HCT116 (cell line): ENCODE measurements at regions not wholly inside any gene's neighbourhood (a gene's known extent, or its start where the extent isn't known, plus 50 kb on each side); places are given as distances from the start of the nearest gene placed in this dataset.

Experiments
- ATF3 ChIP-seq: IDR thresholded peaks from 2 replicates; pipeline ENCODE4 v1.6.1; 2012
- CBX3 ChIP-seq: IDR thresholded peaks from 2 replicates; pipeline ENCODE4 v1.6.1; 2012; ENCODE audit warnings: low read depth
- CTCF ChIP-seq, 3 experiments: fragments of 200-600 bp in 1 of 3; sonication (generic) in 1 of 3; IDR thresholded peaks in 2 of 3; conservative IDR thresholded peaks in 1 of 3; 2 replicates each; pipeline ENCODE4 v1.5.1; 2012 to 2017; ENCODE audit warnings: low read depth in 2 of 3, low read length in 2 of 3, antibody characterized with exemption in 1 of 3, borderline replicate concordance in 1 of 3, control low read depth in 1 of 3, mild to moderate bottlenecking in 1 of 3, mixed read lengths in 1 of 3, mixed run types in 1 of 3, moderate library complexity in 1 of 3; ENCODE audit not compliant: insufficient read depth in 1 of 3
- EGR1 ChIP-seq: IDR thresholded peaks from 2 replicates; pipeline ENCODE4 v1.6.1; 2012; ENCODE audit warnings: low read depth
- EZH2 ChIP-seq: fragments of 200-600 bp; sonication (generic); IDR thresholded peaks from 2 replicates; pipeline ENCODE4 v1.6.1; 2017; ENCODE audit warnings: antibody characterized with exemption, mixed run types
- MAX ChIP-seq: IDR thresholded peaks from 2 replicates; pipeline ENCODE4 v1.6.1; 2012
- POLR2A ChIP-seq: IDR thresholded peaks from 2 replicates; pipeline ENCODE4 v1.7.0; 2011; ENCODE audit warnings: borderline replicate concordance; ENCODE audit not compliant: insufficient read depth, insufficient read length; ENCODE audit errors: extremely low read depth
- POLR2AphosphoS5 ChIP-seq: IDR thresholded peaks from 2 replicates; pipeline ENCODE4 v1.6.1; 2011; ENCODE audit warnings: mild to moderate bottlenecking, low read depth, low read length, moderate library complexity
- REST ChIP-seq: IDR thresholded peaks from 2 replicates; pipeline ENCODE4 v1.6.1; 2012; ENCODE audit warnings: low read depth
- SIN3A ChIP-seq: IDR thresholded peaks from 2 replicates; pipeline ENCODE4 v1.6.1; 2012; ENCODE audit warnings: low read depth
- YY1 ChIP-seq: IDR thresholded peaks from 2 replicates; pipeline ENCODE4 v1.6.1; 2011; ENCODE audit warnings: low read length, low read depth, moderate library complexity, mild to moderate bottlenecking; ENCODE audit not compliant: insufficient replicate concordance; ENCODE audit errors: extremely low read depth
- ZBTB33 ChIP-seq: IDR thresholded peaks from 2 replicates; pipeline ENCODE4 v1.6.1; 2011; ENCODE audit warnings: mild to moderate bottlenecking, low read length, moderate library complexity; ENCODE audit not compliant: insufficient replicate concordance; ENCODE audit errors: extremely low read depth
- ZFX ChIP-seq: fragments of 450-650 bp; IDR thresholded peaks from 2 replicates; pipeline ENCODE4 v1.6.1; 2017

GRCh38 chr17:27199948-27200347 is 94.0 kb upstream of the WSB1 start:
- TF ChIP-seq POLR2AphosphoS5 (no peak), YY1 (no peak), EGR1 (no peak), CTCF (IDR thresholded peaks at IDR 0.05 in 2 of 3, conservative IDR thresholded peaks at IDR 0.05 in 1 of 3; ENCODE audit: borderline replicate concordance in 1 of 3, insufficient read depth in 1 of 3, low read depth in 2 of 3, low read length in 2 of 3) (no peak), ATF3 (no peak), POLR2A (no peak), EZH2 (no peak), REST (no peak), ZBTB33 (no peak), CBX3 (no peak), ZFX (no peak), SIN3A (no peak), MAX (no peak)
